ENCODE measurements at regions not wholly inside any gene's neighbourhood (a gene's known extent, or its start where the extent isn't known, plus 50 kb on each side); places are given as distances from the start of the nearest gene placed in this dataset.

- DNase-seq (ENCODE audit: low spot score) (no peak), FAIRE-seq (peak; percentile 5)
These were observed 307.7 kb downstream of the ARPP21 start for GRCh38 chr3:35946854-35947515.

GRCh38 chr3:35950021-35950420 is 310.7 kb downstream of the ARPP21 start:
- FAIRE-seq (no peak), DNase-seq (ENCODE audit: low spot score) (no peak)

- DNase-seq (ENCODE audit: low spot score), result no peak
- FAIRE-seq, result no peak
These were observed 315.1 kb downstream of the ARPP21 start for GRCh38 chr3:35954413-35954812.

- DNase-seq (ENCODE audit: low spot score), result peak; percentile 29
- no peak for FAIRE-seq
These were observed 326.6 kb downstream of the ARPP21 start for GRCh38 chr3:35965908-35966307.

- FAIRE-seq (no peak), DNase-seq (ENCODE audit: low spot score) (no peak)
These were observed 327.5 kb downstream of the ARPP21 start for GRCh38 chr3:35966629-35967464.

GRCh38 chr3:35968043-35968622 is 328.8 kb downstream of the ARPP21 start:
- FAIRE-seq, result no peak
- no peak for DNase-seq (ENCODE audit: low spot score)

GRCh38 chr3:35969406-35969805 is 330.1 kb downstream of the ARPP21 start:
- FAIRE-seq (no peak), DNase-seq (ENCODE audit: low spot score) (no peak)

- no peak for DNase-seq (ENCODE audit: low spot score)
- FAIRE-seq, result no peak
These were observed 331.5 kb downstream of the ARPP21 start for GRCh38 chr3:35970793-35971192.

- no peak for FAIRE-seq
- DNase-seq (ENCODE audit: low spot score), result no peak
These were observed 332.4 kb downstream of the ARPP21 start for GRCh38 chr3:35971686-35972085.

GRCh38 chr3:35974872-35975271 is 335.5 kb downstream of the ARPP21 start:
- FAIRE-seq, result no peak
- DNase-seq (ENCODE audit: low spot score), result no peak

GRCh38 chr3:35986161-35986560 is 346.8 kb downstream of the ARPP21 start:
- FAIRE-seq, result no peak
- no peak for DNase-seq (ENCODE audit: low spot score)

GRCh38 chr3:35987386-35987785 is 348.1 kb downstream of the ARPP21 start:
- FAIRE-seq, result no peak
- DNase-seq (ENCODE audit: low spot score), result no peak

- DNase-seq (ENCODE audit: low spot score) (no peak), FAIRE-seq (no peak)
These were observed 352.7 kb downstream of the ARPP21 start for GRCh38 chr3:35992041-35992440.

GRCh38 chr3:36011791-36012190 is 368.5 kb upstream of the STAC start:
- FAIRE-seq, result no peak
- DNase-seq (ENCODE audit: low spot score), result no peak

- FAIRE-seq (no peak), DNase-seq (ENCODE audit: low spot score) (no peak)
These were observed 366.9 kb upstream of the STAC start for GRCh38 chr3:36013425-36013824.

- DNase-seq (ENCODE audit: low spot score), result no peak
- FAIRE-seq, result peak; percentile 87
These were observed 355.1 kb upstream of the STAC start for GRCh38 chr3:36025232-36025631.

- FAIRE-seq (no peak), DNase-seq (ENCODE audit: low spot score) (no peak)
These were observed 347.9 kb upstream of the STAC start for GRCh38 chr3:36032180-36033047.

- FAIRE-seq (no peak), DNase-seq (ENCODE audit: low spot score) (no peak)
These were observed 321.8 kb upstream of the STAC start for GRCh38 chr3:36058404-36059030.

GRCh38 chr3:36060950-36061349 is 319.4 kb upstream of the STAC start:
- DNase-seq (ENCODE audit: low spot score) (no peak), FAIRE-seq (no peak)

- DNase-seq (ENCODE audit: low spot score) (no peak), FAIRE-seq (no peak)
These were observed 316.3 kb upstream of the STAC start for GRCh38 chr3:36063992-36064391.

- no peak for DNase-seq (ENCODE audit: low spot score)
These were observed 315.0 kb upstream of the STAC start for GRCh38 chr3:36065321-36065720.

More at GRCh38 chr3:36065321-36065720, 315.0 kb upstream of the STAC start:
- FAIRE-seq, result no peak
